H9 (cell line): ENCODE measurements at regions not wholly inside any gene's neighbourhood (a gene's known extent, or its start where the extent isn't known, plus 50 kb on each side); places are given as distances from the start of the nearest gene placed in this dataset.

Experiments used
- DNase-seq: peaks from one replicate; pipeline ENCODE4 v3.0.0-alpha.2; 2017
- H2AFZ ChIP-seq: one replicate; pipeline ENCODE4 v1.6.1; 2013; ENCODE audit warnings: mild to moderate bottlenecking, low read length, control low read depth, moderate library complexity
- H2AK5ac ChIP-seq: 2 replicates; pipeline ENCODE4 v1.6.1; 2013; ENCODE audit warnings: low read length, control low read depth, mixed read lengths; ENCODE audit not compliant: insufficient read length
- H2BK120ac ChIP-seq: one replicate; pipeline ENCODE4 v1.6.1; 2013; ENCODE audit warnings: low read depth, mild to moderate bottlenecking, low read length, control low read depth, inconsistent platforms; ENCODE audit not compliant: poor library complexity, severe bottlenecking
- H2BK12ac ChIP-seq: 2 replicates; pipeline ENCODE4 v1.6.1; 2013; ENCODE audit warnings: low read length, control low read depth, mixed read lengths, low read depth; ENCODE audit not compliant: insufficient read length
- H2BK15ac ChIP-seq: 2 replicates; pipeline ENCODE4 v1.6.1; 2013; ENCODE audit warnings: low read depth, low read length, control low read depth
- H2BK20ac ChIP-seq: one replicate; pipeline ENCODE4 v1.6.1; 2013; ENCODE audit warnings: low read depth, mild to moderate bottlenecking, low read length, control low read depth, inconsistent platforms; ENCODE audit not compliant: poor library complexity, severe bottlenecking
- H2BK5ac ChIP-seq: 2 replicates; pipeline ENCODE4 v1.6.1; 2013; ENCODE audit warnings: low read length, control low read depth, mixed read lengths; ENCODE audit not compliant: insufficient read length
- H3K14ac ChIP-seq: 2 replicates; pipeline ENCODE4 v1.6.1; 2013; ENCODE audit warnings: low read length, control low read depth; ENCODE audit not compliant: insufficient read depth
- H3K18ac ChIP-seq: 2 replicates; pipeline ENCODE4 v1.6.1; 2013; ENCODE audit warnings: low read depth, mild to moderate bottlenecking, mixed read lengths, low read length, control low read depth; ENCODE audit not compliant: insufficient read length
- H3K23ac ChIP-seq: 2 replicates; pipeline ENCODE4 v1.6.1; 2013; ENCODE audit warnings: low read length, control low read depth, mixed read lengths, low read depth; ENCODE audit not compliant: insufficient read length
- H3K23me2 ChIP-seq: 2 replicates; pipeline ENCODE4 v1.6.1; 2013; ENCODE audit warnings: low read depth, mild to moderate bottlenecking, mixed read lengths, low read length, control low read depth; ENCODE audit not compliant: insufficient read length, poor library complexity, severe bottlenecking
- H3K27ac ChIP-seq: 2 replicates; pipeline ENCODE4 v1.5.1; 2013; ENCODE audit warnings: low read length, control low read depth, mixed read lengths, low read depth; ENCODE audit not compliant: insufficient read length
- H3K27me3 ChIP-seq: 2 replicates; pipeline ENCODE4 v1.6.1; 2013; ENCODE audit warnings: low read length, control low read depth, inconsistent platforms; ENCODE audit not compliant: insufficient read depth
- H3K4ac ChIP-seq: 2 replicates; pipeline ENCODE4 v1.6.1; 2013; ENCODE audit warnings: low read depth, mild to moderate bottlenecking, control low read depth, inconsistent platforms, low read length, moderate library complexity
- H3K4me1 ChIP-seq: 2 replicates; pipeline ENCODE4 v1.6.1; 2013; ENCODE audit warnings: low read length, control low read depth, inconsistent platforms; ENCODE audit not compliant: insufficient read depth
- H3K4me2 ChIP-seq: 2 replicates; pipeline ENCODE4 v1.6.1; 2013; ENCODE audit warnings: low read length, control low read depth, mixed read lengths; ENCODE audit not compliant: insufficient read length, insufficient read depth
- H3K56ac ChIP-seq: 2 replicates; pipeline ENCODE4 v1.6.1; 2013; ENCODE audit warnings: low read depth, mild to moderate bottlenecking, mixed read lengths, low read length, control low read depth; ENCODE audit not compliant: insufficient read length
- H3K79me1 ChIP-seq: 2 replicates; pipeline ENCODE4 v1.6.1; 2013; ENCODE audit warnings: low read depth, mild to moderate bottlenecking, moderate library complexity, low read length, control low read depth, inconsistent platforms; ENCODE audit not compliant: insufficient read depth, poor library complexity, severe bottlenecking
- H3K79me2 ChIP-seq: 2 replicates; pipeline ENCODE4 v1.6.1; 2013; ENCODE audit warnings: low read length, control low read depth, inconsistent platforms; ENCODE audit not compliant: insufficient read depth
- H3K9ac ChIP-seq: 2 replicates; pipeline ENCODE4 v1.6.1; 2013; ENCODE audit warnings: low read length, control low read depth, mixed read lengths; ENCODE audit not compliant: insufficient read length; ENCODE audit errors: extremely low read depth
- H3K9me3 ChIP-seq: one replicate; pipeline ENCODE4 v1.6.1; 2013; ENCODE audit warnings: low read depth, low read length, inconsistent platforms; ENCODE audit not compliant: control insufficient read depth
- H3T11ph ChIP-seq: one replicate; pipeline ENCODE4 v1.6.1; 2013; ENCODE audit warnings: mild to moderate bottlenecking, low read length, control low read depth, inconsistent platforms
- H4K20me1 ChIP-seq: one replicate; pipeline ENCODE4 v1.6.1; 2013; ENCODE audit not compliant: control insufficient read depth, insufficient read length, insufficient read depth
- H4K5ac ChIP-seq: 2 replicates; pipeline ENCODE4 v1.6.1; 2013; ENCODE audit warnings: low read depth, mild to moderate bottlenecking, mixed read lengths, low read length, control low read depth; ENCODE audit not compliant: insufficient read length
- H4K8ac ChIP-seq: replicated peaks from 2 replicates; pipeline ENCODE4 v1.6.1; 2013; ENCODE audit warnings: low read length, control low read depth, mixed read lengths, low read depth; ENCODE audit not compliant: insufficient read length
- H4K91ac ChIP-seq: 2 replicates; pipeline ENCODE4 v1.6.1; 2013; ENCODE audit warnings: low read depth, mild to moderate bottlenecking, moderate library complexity, mixed read lengths, low read length, control low read depth; ENCODE audit not compliant: insufficient read length
- H3K27ac Mint-ChIP-seq, 3 experiments: 2 replicates in 2 of 3; 3 replicates in 1 of 3; pipeline ENCODE4 v1.8.0; 2020 to 2021; ENCODE audit warnings: mixed read lengths in 3 of 3, mild to moderate bottlenecking in 1 of 3, moderate library complexity in 1 of 3
- H3K27me3 Mint-ChIP-seq: 2 replicates; pipeline ENCODE4 v1.8.0; 2021; ENCODE audit warnings: low read depth, mild to moderate bottlenecking, moderate library complexity, mixed read lengths
- H3K36me3 Mint-ChIP-seq, 3 experiments: 2 replicates in 2 of 3; 3 replicates in 1 of 3; pipeline ENCODE4 v1.8.0; 2020 to 2021; ENCODE audit warnings: low read depth in 3 of 3, mixed read lengths in 3 of 3; ENCODE audit not compliant: insufficient read depth in 1 of 3
- H3K4me1 Mint-ChIP-seq, 2 experiments: 2 replicates each; pipeline ENCODE4 v1.8.0; 2020; ENCODE audit warnings: mixed read lengths in 2 of 2
- H3K4me3 Mint-ChIP-seq, 2 experiments: 2 replicates in 1 of 2; 3 replicates in 1 of 2; pipeline ENCODE4 v1.8.0; 2020 to 2021; ENCODE audit warnings: mild to moderate bottlenecking in 2 of 2, mixed read lengths in 2 of 2, moderate library complexity in 1 of 2
- H3K9me3 Mint-ChIP-seq, 2 experiments: 2 replicates in 1 of 2; 3 replicates in 1 of 2; pipeline ENCODE4 v1.8.0; 2020; ENCODE audit warnings: mild to moderate bottlenecking in 2 of 2, mixed read lengths in 2 of 2, moderate library complexity in 1 of 2
- TF ChIP-seq, protein P1 (sequence below): fragments of 200-600 bp; sonication (generic); conservative IDR thresholded peaks from 3 replicates; pipeline ENCODE4 v1.8.0; 2021; ENCODE audit warnings: antibody characterized with exemption, mild to moderate bottlenecking

DNA sequence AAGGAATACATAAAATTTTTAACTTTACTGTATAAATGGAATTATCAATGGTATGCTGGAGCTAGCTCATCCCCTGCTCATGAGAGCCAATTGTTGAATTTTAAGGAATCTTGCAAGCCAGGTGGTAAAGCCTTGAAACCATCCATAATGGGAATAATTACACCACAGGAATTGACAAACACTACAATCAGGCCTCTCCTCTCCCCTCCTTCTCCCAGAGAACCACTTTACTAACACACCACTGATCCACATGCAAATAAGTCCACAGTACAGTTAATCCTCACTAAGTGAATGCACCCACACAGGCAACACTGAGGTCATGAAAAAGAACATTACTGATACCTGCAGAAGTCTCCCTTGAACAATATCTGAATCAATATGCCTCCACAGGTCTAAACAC, 140.5 kb downstream of the KLF12 start:
- Histone ChIP-seq H2BK5ac (no peak overlapping the region), H3K14ac (no peak overlapping the region), H3K23me2 (no peaks in the 10 kb centered on the region), H3K9ac (no peak overlapping the region), H3K79me1 (no peaks in the 10 kb centered on the region), H3K18ac (no peak overlapping the region), H3K23ac (no peak overlapping the region), H2BK120ac (no peak overlapping the region), H3K27ac (no peak overlapping the region), H2BK20ac (no peak overlapping the region), H4K20me1 (no peaks in the 10 kb centered on the region), H2AK5ac (no peak overlapping the region), H3K27me3 (no peaks in the 10 kb centered on the region), H2BK15ac (no peak overlapping the region), H4K8ac (no peak overlapping the region), H2BK12ac (no peak overlapping the region), H3K79me2 (no peaks in the 10 kb centered on the region), H3K56ac (no peak overlapping the region), H3T11ph (no peak overlapping the region), H3K4me2 (no peak overlapping the region), H4K5ac (no peak overlapping the region), H2AFZ (no peak overlapping the region), H3K4me1 (no peaks in the 10 kb centered on the region; the same call in 1 of the 2 replicates), H4K91ac (no peak overlapping the region), H3K4ac (no peak overlapping the region), H3K9me3 (no peaks in the 10 kb centered on the region)
- Mint-ChIP-seq H3K27me3 (no peaks in the 10 kb centered on the region), H3K9me3 (no peaks in the 10 kb centered on the region), H3K36me3 (no peaks in the 10 kb centered on the region), H3K27ac (peak overlapping the region in 1 of 3 experiments; percentile 86; a peak in 2 of 7 replicates), H3K4me3 (no peak overlapping the region), H3K4me1 (peaks cover 23 to 46% of the 10 kb centered on the region in 2 experiments)
- TF ChIP-seq, protein P1, sequence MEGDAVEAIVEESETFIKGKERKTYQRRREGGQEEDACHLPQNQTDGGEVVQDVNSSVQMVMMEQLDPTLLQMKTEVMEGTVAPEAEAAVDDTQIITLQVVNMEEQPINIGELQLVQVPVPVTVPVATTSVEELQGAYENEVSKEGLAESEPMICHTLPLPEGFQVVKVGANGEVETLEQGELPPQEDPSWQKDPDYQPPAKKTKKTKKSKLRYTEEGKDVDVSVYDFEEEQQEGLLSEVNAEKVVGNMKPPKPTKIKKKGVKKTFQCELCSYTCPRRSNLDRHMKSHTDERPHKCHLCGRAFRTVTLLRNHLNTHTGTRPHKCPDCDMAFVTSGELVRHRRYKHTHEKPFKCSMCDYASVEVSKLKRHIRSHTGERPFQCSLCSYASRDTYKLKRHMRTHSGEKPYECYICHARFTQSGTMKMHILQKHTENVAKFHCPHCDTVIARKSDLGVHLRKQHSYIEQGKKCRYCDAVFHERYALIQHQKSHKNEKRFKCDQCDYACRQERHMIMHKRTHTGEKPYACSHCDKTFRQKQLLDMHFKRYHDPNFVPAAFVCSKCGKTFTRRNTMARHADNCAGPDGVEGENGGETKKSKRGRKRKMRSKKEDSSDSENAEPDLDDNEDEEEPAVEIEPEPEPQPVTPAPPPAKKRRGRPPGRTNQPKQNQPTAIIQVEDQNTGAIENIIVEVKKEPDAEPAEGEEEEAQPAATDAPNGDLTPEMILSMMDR = no peak
- no peak for DNase-seq
